Hindlimb muscle (tissue), 1 donor: ENCODE measurements at regions not wholly inside any gene's neighbourhood (a gene's known extent, or its start where the extent isn't known, plus 50 kb on each side); places are given as distances from the start of the nearest gene placed in this dataset.

Experiments used
- DNase-seq: peaks from one replicate; pipeline ENCODE4 v3.0.0-alpha.2; 2013

DNA sequence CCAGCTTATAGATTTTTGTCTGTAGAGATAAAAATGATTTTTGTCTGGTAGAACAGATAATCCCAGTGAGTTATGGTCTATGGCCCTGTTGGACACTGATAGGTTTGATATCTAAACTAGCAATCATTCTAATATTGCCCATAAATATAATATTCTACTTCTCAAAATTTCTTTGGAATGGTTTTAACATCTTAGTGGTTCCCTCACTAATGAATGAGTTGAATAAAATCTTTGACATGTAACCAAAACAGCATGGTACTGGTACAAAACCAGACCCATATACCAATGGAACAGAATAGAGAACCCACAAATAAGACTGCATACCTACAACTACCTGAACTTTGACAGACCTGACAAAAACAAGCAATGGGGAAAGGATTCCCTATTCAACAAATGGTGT, 219.7 kb downstream of the SEC61B start:
- DNase-seq = no peak

DNA sequence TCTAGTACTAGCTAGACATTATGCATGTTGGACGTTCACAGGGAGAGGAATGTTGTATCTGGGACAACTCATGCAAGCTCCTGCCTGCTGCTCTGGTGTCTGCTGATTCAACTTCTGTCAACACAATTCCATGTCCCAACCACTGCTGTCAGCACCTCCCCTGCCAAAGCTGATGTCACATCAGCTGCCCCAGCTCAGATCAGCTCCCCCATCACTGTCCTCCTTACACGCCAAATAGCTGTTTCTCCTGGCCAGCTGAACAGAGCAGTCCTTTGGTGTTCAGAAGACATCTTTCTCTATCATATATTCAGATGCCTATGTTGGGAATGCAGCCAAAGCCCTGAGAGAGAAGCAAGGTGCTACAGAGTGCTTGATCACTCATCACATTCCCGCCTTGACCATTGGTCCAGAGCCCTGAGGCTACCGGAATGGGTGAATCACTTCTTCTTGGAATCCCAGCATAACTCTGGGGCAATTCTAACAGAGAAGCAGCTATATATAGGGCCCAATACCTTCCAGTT, 223.3 kb downstream of the SEC61B start:
- no peak for DNase-seq

DNA sequence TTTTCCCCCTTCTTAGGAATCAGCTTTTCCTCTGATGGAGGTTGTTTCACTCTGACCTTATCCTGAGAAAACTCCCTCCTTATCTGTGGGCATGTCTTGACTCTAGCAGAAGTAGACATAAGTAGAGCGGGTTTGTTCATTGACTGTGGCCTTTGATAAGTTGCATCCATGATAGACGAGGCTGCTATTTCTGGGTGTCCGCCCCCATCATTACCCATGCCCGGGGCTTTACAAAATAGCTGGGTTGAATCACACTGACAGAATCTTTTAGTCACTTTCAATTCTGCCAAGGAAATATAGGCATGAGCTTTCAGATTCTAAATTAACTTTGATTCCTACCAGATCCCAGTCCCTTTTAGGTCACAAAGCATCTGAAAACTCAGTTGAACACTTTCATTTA, 223.8 kb downstream of the SEC61B start:
- no peak for DNase-seq

DNA sequence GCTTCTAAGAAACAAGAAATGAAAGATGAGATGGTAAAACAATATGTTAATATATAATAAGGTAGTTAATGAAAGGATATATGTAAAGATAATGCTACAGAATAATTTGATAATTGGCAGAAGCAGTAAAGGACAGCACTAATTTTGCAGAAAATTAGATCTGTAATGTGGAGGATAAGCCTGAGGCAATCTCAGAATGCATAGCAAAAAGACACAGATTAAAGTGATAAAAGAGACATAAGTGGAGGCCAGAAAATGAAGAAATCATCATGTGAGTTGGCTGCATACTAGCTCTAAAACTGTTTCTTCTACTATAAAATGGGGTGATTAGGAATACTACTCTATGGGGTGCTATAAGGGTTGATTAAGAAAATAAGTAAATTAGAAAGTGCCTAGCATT, 225.9 kb downstream of the SEC61B start:
- no peak for DNase-seq

DNA sequence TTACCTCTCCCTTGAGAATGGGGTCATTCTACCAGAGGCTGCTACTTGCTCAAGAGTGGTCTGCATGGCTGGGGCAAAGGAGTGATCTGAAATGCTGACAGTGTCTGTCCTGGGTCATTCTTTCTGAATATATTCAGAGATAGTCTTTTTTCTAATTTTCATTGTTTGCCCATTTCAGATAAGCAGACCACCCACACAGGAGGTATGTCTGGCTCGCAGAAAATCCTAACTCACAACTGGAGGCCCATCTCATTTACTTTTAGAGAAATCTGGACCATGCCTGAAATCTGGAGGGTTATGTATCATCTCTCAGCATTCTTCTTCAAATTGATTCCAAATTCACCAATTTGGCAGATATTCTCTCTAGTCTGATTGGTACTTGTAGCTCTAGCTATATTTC, 227.6 kb downstream of the SEC61B start:
- no peak for DNase-seq

DNA sequence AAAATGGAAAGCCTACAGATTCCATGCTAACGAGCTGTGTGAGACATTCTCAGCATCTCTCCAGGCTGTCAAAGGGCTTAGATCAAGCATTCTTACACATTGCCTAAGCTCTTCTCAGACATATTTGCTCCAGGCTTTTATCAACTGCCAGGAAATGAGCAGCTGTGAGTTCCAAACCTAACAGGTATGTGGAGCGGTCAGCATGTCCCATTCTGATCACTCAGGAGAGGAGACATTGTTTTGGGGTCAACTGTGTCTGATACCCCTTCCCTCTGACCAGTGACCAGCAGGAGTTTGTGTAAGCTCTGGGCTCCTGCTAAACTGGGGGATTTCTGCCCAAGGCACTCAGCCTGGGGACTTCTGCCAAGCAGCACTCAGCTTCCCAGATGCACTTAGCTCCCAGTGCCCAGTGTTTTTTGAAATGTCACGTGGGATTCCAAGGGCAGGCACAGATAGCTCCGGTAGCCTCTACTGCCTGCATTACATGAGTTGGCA, 229.1 kb downstream of the SEC61B start:
- DNase-seq = no peak

DNA sequence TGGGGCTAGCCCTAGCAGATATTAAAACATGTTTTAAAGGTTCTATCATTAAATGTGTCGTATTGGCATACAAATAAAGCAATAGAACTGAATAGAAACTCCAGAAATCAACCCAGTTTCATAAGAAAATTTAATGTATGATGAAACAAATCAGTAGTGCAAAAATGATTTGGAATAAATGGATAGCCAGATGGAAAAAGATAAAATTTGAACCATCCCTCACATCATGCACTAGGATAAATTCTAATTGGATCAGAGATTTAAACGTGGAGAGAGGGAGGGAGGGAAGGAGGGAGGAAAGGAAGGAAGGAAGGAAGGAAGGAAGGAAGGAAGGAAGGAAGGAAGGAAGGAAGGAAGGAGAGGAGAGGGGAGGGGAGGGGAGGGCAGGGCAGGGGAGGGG, 235.3 kb downstream of the SEC61B start:
- no peak for DNase-seq

DNA sequence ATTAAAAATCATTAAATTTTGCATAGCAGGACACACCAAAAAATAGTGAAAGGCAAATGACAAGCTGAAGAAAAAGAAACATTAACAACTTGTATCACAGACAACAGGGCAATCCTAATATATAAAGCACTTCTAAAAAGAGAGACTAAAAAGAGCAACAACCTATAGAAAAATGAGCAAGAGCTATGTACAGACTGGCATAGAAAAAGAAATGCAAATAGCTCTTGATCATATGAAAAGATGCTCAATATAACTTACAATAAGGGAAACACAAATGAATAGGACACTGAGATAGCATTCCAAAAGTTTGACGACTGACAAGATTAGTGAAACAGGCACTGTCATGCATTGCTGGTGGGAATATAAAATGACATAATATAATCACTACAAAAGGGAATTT, 235.9 kb downstream of the SEC61B start:
- no peak for DNase-seq

DNA sequence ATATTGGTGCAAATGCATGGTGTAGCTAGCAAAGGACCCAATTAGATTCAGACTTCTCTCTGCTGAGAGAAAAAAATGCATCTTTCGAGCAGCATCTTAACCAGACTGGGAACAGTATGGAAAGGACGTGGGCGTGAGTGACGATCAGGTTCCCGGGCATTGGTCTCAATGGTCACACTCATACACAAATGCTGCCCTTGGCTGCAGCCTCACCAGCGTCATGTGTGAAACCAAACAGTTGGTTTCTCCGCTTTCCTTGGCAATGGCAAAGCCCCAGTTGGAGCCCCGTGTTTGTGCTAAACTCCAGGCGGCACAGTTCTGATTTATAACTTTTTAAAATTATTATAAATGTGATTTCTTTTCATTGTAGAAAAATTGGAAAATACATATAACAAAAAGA, 237.8 kb downstream of the SEC61B start:
- DNase-seq = no peak

DNA sequence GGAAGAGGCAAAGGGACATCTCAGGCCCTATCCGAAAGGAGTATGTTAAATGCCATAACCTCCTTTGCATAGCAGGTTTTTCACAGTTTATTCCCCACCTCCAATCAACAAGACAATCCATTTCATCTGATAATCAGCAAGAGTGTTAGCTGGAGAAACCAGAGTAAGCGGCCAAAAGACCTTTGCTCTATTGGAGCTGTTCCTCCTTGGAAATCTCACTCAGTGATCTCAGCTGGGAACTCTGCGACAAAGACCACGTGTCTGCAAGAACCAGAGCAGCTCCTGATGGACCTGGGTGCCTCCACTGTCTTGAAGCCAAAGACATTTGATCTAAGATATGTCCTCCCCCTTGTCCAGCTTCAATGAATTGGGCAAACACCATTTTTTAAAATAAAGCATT, 241.0 kb downstream of the SEC61B start:
- no peak for DNase-seq

DNA sequence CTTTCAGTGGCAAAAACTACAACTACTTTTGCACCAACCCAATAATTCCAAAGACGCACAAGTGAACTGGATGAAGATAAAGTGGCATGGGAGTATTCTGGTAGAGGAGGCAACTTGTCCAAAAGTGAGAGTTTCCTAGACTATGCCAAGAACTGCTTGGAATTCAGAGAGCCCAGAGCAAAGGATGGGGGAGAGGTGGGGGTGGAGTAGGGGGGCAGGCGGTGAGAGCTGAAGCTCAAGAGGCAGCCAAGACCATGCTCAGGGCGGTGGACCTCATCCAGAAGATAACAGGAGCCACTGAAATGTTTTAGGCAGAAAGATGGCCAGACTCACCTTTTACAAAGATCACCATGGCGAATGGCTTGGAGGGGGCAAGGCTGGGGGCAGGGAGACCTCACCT, 242.5 kb downstream of the SEC61B start:
- no peak for DNase-seq

DNA sequence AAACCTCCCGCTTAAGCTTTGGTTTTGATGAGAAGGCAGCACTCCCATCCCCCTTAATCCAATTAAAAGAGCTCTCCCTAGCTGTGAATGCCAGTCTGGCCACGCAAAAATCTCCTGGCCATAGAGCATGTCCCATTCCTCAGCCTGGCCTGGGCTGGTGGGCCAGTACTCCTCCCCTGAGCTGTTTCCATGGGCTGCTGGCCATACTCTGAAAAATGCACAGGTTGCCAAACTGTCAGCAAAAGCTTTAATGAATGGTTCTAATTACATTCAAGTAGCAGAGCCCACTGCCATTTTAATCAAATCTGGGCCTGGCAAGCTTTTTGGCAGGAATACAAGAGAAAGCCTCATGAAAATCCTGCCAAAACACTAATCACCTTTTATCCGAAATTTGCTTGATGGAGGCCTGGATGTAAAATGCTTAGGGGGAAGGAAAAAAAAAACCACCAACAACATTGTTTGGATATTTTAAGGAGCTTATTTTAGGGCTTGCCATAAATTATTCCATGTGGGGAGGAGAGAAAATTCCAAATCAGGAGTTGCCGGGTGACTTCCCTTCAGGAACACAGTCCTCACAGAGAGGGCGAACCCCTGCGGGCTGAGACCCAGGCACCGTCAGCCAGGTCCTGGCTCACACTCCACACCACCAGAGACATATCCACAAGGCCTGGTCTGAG, 243.3 kb downstream of the SEC61B start:
- DNase-seq = no peak

DNA sequence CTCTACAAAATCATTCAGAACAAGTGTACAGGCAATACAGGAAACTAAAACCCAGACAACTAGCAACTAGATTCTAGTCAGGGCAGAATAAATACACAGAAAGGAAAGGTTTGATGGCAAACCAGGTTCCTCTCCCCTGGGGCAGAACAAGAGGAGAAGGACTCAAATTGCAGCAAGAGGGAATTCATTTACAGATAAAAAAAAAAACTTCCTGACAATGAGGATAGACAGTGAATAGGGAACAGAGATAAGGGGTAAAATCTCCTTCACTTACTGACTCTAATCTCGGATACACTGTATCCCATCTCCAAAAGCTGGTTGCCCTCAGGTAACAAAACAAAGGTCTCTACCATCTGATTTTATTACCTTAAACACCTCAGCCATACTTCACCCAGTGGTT, 244.0 kb downstream of the SEC61B start:
- DNase-seq = no peak

DNA sequence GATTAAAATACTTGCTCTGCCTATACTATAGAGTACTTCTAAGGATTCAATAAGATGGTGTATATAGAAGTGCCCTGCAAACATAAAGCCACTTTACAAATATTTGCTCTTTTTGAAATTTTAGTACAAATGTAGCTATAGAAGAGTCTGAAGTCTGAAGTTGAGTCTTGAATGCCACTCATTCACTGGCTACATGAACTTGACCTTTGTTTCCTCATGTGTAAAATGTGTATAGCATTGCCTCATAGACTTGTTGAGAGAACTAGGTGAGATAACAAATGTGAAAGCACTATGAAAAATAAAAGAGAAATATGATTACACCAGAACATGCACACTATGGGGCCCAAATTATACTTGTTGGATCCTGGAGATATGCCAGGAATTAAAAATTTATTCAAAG, 244.7 kb downstream of the SEC61B start:
- DNase-seq = no peak

DNA sequence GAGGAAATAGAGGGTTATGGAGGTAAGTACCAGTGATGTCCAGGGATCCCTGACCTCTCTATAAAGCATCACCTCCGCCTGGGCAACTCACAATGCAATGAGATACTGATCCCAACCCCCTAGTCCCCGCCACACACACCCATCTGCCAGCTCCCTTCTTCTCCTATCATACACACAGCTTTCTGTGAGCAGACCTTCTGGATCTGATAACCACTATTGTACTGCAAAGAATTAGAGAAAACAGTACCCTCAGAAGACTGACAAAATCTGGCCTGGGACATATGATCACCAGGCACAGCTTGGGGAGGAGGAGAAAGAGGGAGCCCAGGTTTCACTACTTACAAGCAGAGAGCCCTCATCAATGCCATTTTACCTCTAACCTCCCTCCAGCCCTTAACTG, 249.0 kb downstream of the SEC61B start:
- no peak for DNase-seq

DNA sequence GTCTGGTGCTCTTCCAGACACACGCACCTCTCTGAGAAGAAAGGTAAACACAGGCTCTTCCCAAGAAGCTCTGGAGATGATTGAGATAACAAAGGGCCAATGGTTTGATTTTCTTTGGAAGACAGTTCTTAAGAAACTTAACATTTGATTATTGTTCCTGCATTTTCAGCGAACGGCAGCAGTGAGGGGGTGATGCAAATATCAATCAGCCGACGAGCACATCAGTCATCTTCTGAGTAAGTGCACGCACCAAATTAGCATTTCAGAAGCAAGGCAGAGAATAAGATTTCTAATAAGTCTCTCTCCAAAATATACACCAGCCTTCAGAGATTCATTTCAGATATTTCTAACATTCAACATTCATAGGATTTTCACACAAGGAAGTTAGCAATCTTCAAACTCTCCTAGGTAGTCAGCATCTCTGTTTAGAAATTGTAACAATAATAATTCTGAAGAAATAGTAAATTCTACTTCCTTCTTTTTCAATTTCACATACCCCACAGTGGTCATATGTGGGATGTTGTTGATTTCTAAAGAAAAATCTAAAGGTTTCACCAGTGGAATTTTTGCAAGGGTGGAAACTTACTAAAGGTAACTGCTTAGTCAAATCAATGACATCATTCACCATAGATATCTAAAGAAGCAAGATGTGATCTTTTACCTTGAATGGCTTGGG, 250.3 kb downstream of the SEC61B start:
- no peak for DNase-seq

DNA sequence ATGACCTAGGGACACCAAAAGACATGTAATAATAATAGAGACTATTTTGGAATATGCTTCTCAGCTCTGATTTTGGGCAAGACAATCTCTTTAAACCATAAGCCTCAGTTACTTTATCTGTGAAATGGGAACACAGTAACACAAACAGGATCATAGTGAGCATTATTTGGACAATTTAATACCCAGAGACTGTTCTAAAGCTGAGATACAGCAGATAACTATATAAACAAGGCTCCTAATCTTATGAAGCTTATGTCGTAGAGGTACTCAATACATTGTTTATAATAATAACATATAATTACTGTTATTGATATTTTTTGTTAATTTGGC, 250.8 kb downstream of the SEC61B start:
- DNase-seq = no peak

DNA sequence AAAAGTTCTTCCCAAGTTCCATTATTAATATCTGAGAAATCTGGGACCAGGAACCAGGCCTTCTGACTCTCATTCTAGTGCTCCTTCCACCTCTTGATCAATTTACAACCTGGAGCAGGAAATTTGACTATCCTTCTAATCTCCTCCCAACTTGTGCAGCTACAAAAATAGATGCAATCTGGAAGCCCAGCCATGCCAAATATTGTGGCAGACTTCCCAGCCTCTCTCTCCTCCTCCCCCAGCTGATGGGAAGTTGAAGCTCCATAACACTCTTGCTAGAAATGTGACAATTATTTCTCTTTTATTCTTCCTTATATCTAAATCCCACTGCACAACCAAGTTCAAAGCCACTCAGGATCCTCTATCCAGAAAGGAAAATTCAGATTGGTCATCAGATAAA, 252.1 kb downstream of the SEC61B start:
- no peak for DNase-seq

DNA sequence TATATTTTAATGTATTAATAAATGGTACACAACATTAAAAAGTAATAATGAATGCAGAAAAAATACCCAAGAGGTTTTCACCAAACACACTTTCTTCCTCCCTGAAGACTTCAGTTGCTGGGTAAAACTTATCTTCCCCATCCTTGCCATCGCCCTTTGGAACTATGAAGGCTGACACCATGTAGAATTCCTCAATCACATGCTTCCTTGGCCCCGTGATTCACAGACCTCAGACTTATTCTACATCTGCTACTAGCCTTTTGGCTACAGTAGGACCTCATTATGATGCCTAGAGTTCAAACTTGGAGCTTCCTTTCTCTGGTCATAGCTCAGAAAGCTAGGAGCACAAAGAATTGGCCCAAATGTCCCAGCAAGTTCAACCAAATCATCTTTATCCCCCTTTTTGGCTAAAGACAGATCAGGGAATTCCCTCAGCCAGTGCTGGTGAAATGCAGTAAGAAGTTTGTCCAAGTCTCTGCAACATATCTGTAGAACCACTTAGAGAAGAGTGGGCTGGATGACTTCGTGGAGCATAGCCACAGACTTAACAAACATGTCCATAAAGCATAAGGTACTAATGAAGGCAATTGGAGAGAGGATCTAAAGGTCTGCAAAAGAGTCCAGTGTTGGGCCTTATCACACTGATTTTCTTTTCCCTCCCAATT, 253.5 kb downstream of the SEC61B start:
- DNase-seq = no peak

DNA sequence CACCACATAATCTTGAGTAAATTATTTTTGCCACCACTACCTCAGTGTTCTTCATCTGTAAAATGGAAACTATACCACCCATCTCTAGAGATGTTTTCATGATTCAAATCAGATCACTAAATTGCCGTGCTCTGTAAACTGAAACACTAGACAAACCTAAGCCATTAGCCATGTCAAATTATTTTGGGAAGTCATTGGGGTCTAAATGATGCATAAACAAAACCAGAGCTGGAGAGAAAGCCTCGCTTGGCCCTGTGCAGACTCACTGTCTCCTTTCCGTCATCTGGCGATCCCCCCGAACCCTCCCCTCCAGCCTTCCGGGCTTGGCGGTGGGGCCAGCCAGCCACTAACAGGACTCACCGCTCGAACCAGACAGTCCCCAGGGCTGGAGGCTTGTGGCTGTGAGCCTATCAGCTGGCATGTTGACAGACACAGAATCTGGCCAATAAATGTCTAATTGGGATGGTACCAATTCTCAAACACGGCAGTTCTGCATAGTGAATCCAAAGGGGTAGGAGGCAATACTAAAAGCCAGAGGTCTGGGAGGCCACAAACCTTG, 256.5 kb downstream of the SEC61B start:
- no peak for DNase-seq

DNA sequence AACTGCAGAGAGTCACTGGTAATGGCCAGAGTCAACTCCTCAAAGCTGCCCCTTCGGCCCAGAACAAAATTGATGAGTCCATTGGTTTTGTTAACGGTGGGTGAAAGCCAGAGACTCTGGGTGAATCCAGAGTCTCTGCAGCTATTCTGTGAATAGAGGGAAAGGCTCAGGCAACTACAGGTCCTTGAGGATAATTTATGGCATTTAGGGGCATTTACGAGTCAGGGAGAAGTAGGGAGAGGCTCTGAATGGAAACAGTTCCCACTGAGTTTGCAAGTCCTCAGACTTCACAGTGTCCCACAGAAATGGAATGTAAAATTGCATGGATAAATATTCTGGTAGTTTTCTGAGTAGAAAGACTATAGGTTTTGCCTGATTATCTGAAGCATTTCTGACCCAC, 257.8 kb downstream of the SEC61B start:
- DNase-seq = no peak

DNA sequence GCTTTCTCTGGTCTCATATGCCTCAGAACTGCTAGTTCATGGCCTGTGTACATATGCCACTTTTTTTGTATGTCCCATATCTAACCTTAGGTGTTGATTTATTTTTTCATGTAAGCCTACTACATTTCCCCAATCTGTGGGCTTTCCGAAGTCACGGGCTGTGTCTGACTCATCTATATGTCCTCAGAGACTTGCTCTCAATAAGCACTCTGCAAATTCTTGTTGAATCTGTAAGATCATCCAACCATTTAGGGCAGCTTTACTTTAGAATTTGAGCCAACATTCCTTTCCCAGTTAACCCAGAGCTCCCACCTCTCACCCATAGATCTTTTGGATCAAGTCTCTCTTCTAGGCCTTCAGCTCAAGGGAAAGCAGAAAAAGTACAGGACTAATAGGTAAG, 263.4 kb downstream of the SEC61B start:
- DNase-seq = no peak

DNA sequence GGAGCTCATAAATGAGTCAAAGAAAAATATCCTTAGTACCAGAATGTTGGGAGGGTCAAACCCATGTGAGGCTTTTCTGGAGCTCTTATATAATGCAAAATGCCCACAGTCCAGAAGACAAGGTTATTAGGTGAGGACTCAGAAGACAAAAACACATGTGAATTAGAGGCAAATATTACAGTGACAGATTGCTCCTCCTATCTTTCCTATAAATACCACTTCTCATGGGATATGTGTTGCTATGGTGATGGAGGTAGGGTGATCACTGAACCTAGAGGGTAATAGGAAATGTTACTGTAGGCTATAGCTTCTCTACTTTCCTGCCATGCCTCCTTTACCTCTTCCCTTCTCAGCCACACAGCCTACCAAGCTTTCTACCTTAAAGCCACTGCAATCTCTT, 264.6 kb downstream of the SEC61B start:
- no peak for DNase-seq
